ENCODE measurements at regions not wholly inside any gene's neighbourhood (a gene's known extent, or its start where the extent isn't known, plus 50 kb on each side); places are given as distances from the start of the nearest gene placed in this dataset.

GRCh38 chr5:28926422-28926821 is 1888.0 kb upstream of the CDH9 start:
- TF ChIP-seq, protein P1, sequence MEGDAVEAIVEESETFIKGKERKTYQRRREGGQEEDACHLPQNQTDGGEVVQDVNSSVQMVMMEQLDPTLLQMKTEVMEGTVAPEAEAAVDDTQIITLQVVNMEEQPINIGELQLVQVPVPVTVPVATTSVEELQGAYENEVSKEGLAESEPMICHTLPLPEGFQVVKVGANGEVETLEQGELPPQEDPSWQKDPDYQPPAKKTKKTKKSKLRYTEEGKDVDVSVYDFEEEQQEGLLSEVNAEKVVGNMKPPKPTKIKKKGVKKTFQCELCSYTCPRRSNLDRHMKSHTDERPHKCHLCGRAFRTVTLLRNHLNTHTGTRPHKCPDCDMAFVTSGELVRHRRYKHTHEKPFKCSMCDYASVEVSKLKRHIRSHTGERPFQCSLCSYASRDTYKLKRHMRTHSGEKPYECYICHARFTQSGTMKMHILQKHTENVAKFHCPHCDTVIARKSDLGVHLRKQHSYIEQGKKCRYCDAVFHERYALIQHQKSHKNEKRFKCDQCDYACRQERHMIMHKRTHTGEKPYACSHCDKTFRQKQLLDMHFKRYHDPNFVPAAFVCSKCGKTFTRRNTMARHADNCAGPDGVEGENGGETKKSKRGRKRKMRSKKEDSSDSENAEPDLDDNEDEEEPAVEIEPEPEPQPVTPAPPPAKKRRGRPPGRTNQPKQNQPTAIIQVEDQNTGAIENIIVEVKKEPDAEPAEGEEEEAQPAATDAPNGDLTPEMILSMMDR (IDR thresholded peaks at IDR 0.05; ENCODE audit: low read depth, low read length): no peak
- TF ChIP-seq POLR2A (IDR thresholded peaks at IDR 0.05; ENCODE audit: extremely low read depth, insufficient read length) (no peak), MAX (IDR thresholded peaks at IDR 0.05; ENCODE audit: low read depth, low read length) (no peak), MYC (IDR thresholded peaks at IDR 0.05; ENCODE audit: low read depth, low read length) (no peak)
